Activated CD4-positive, alpha-beta T cell treated with anti-CD3 and anti-CD28 coated beads, Interleukin-2, amount 10 ng/mL, durations not matched to agents 7 days and 5 days (primary cell): ENCODE measurements at regions not wholly inside any gene's neighbourhood (a gene's known extent, or its start where the extent isn't known, plus 50 kb on each side); places are given as distances from the start of the nearest gene placed in this dataset.

ENCODE experiments used
- CTCF ChIA-PET: fragments of 350-600 bp; sonication (Branson Sonifier 250); formaldehyde crosslinking; loops from one replicate; lab custom pipeline; 2021; ENCODE audit warnings: antibody characterized with exemption; lab: Charles Lee
- POLR2A ChIA-PET: fragments of 350-600 bp; sonication (Branson Sonifier 250); formaldehyde crosslinking; loops from one replicate; lab custom pipeline; 2021; ENCODE audit warnings: antibody characterized with exemption; lab: Charles Lee
- DNase-seq: peaks from one replicate; pipeline ENCODE4 v3.0.0-alpha.2; 2020
- H3K27ac Mint-ChIP-seq: one replicate; pipeline ENCODE4 v1.8.0; 2021; ENCODE audit warnings: mild to moderate bottlenecking, moderate library complexity, mixed read lengths
- H3K27me3 Mint-ChIP-seq: one replicate; pipeline ENCODE4 v1.8.0; 2021; ENCODE audit warnings: mixed read lengths
- H3K36me3 Mint-ChIP-seq: one replicate; pipeline ENCODE4 v1.8.0; 2021; ENCODE audit warnings: low read depth, mixed read lengths
- H3K4me1 Mint-ChIP-seq: one replicate; pipeline ENCODE4 v1.8.0; 2021; ENCODE audit warnings: mixed read lengths
- H3K4me3 Mint-ChIP-seq: one replicate; pipeline ENCODE4 v1.8.0; 2021; ENCODE audit warnings: mild to moderate bottlenecking, moderate library complexity, mixed read lengths
- H3K9me3 Mint-ChIP-seq: one replicate; pipeline ENCODE4 v1.8.0; 2021; ENCODE audit warnings: mixed read lengths

GRCh38 chr3:144167634-144168033 lies 196.0 kb downstream of the DIPK2A start:
- Mint-ChIP-seq H3K9me3 (no peaks in the 10 kb centered on the region), H3K36me3 (no peaks in the 10 kb centered on the region), H3K27ac (no peak overlapping the region), H3K4me1 (no peaks in the 10 kb centered on the region), H3K27me3 (no peaks in the 10 kb centered on the region), H3K4me3 (no peak overlapping the region)
- CTCF ChIA-PET = no interaction called here
- no peak for DNase-seq
- POLR2A ChIA-PET = no interaction called here

GRCh38 chr3:144173491-144173890 lies 201.9 kb downstream of the DIPK2A start:
- H3K9me3 Mint-ChIP-seq = no peaks in the 10 kb centered on the region
- DNase-seq = no peak
- ChIA-PET POLR2A (no interaction called here), CTCF (interaction anchor here (0.6 kb wide), 1 partner anchor 422 kb away, joined by 3 read pairs; no protein-coding TSS in a partner anchor)
- no peaks in the 10 kb centered on the region for H3K36me3 Mint-ChIP-seq
- H3K4me1 Mint-ChIP-seq = no peaks in the 10 kb centered on the region
- H3K4me3 Mint-ChIP-seq = no peak overlapping the region
- no peak overlapping the region for H3K27ac Mint-ChIP-seq
- no peaks in the 10 kb centered on the region for H3K27me3 Mint-ChIP-seq

GRCh38 chr3:144175644-144176425 lies 204.2 kb downstream of the DIPK2A start:
- no peaks in the 10 kb centered on the region for H3K36me3 Mint-ChIP-seq
- DNase-seq = no peak
- H3K9me3 Mint-ChIP-seq = no peaks in the 10 kb centered on the region
- ChIA-PET POLR2A (interaction anchor here (0.7 kb wide), 1 partner anchor 80 kb away, joined by 4 read pairs; no protein-coding TSS in a partner anchor), CTCF (interaction anchor here (0.7 kb wide), 1 partner anchor 160 kb away, joined by 3 read pairs; no protein-coding TSS in a partner anchor)
- H3K4me1 Mint-ChIP-seq = no peaks in the 10 kb centered on the region
- H3K4me3 Mint-ChIP-seq = no peak overlapping the region
- no peaks in the 10 kb centered on the region for H3K27me3 Mint-ChIP-seq
- no peak overlapping the region for H3K27ac Mint-ChIP-seq

- Mint-ChIP-seq H3K27ac (no peak overlapping the region), H3K36me3 (no peaks in the 10 kb centered on the region), H3K4me3 (no peak overlapping the region), H3K27me3 (no peaks in the 10 kb centered on the region), H3K9me3 (no peaks in the 10 kb centered on the region), H3K4me1 (no peaks in the 10 kb centered on the region)
- ChIA-PET POLR2A (no interaction called here), CTCF (no interaction called here)
- DNase-seq = no peak
These were observed 206.0 kb downstream of the DIPK2A start for GRCh38 chr3:144177649-144178048.

GRCh38 chr3:144178607-144179006 lies 207.0 kb downstream of the DIPK2A start:
- Mint-ChIP-seq H3K27ac (no peak overlapping the region), H3K27me3 (no peaks in the 10 kb centered on the region), H3K4me3 (no peak overlapping the region), H3K4me1 (no peaks in the 10 kb centered on the region), H3K36me3 (no peaks in the 10 kb centered on the region), H3K9me3 (no peaks in the 10 kb centered on the region)
- no peak for DNase-seq
- CTCF ChIA-PET = no interaction called here
- POLR2A ChIA-PET = no interaction called here

- Mint-ChIP-seq H3K27ac (no peak overlapping the region), H3K4me3 (no peak overlapping the region), H3K36me3 (no peaks in the 10 kb centered on the region), H3K4me1 (no peaks in the 10 kb centered on the region), H3K9me3 (no peaks in the 10 kb centered on the region), H3K27me3 (no peaks in the 10 kb centered on the region)
- no peak for DNase-seq
- ChIA-PET POLR2A (interaction anchor here (0.6 kb wide), 1 partner anchor 152 kb away, joined by 4 read pairs; no protein-coding TSS in a partner anchor), CTCF (no interaction called here)
These were observed 209.4 kb downstream of the DIPK2A start for GRCh38 chr3:144181062-144181461.

GRCh38 chr3:144182501-144182900 lies 210.9 kb downstream of the DIPK2A start:
- H3K4me1 Mint-ChIP-seq = no peaks in the 10 kb centered on the region
- ChIA-PET POLR2A (no interaction called here), CTCF (no interaction called here)
- no peak for DNase-seq
- H3K4me3 Mint-ChIP-seq = no peak overlapping the region
- H3K9me3 Mint-ChIP-seq = no peaks in the 10 kb centered on the region
- no peaks in the 10 kb centered on the region for H3K36me3 Mint-ChIP-seq
- H3K27ac Mint-ChIP-seq = no peak overlapping the region
- no peaks in the 10 kb centered on the region for H3K27me3 Mint-ChIP-seq

GRCh38 chr3:144185276-144185675 lies 213.7 kb downstream of the DIPK2A start:
- H3K4me3 Mint-ChIP-seq = no peak overlapping the region

GRCh38 chr3:144187531-144188210 lies 216.0 kb downstream of the DIPK2A start:
- Mint-ChIP-seq H3K27me3 (peaks cover 2% of the 10 kb centered on the region), H3K27ac (no peak overlapping the region), H3K4me1 (peaks cover 7% of the 10 kb centered on the region), H3K4me3 (no peak overlapping the region), H3K36me3 (no peaks in the 10 kb centered on the region), H3K9me3 (no peaks in the 10 kb centered on the region)
- POLR2A ChIA-PET = no interaction called here
- CTCF ChIA-PET = no interaction called here
- DNase-seq = no peak

More at GRCh38 chr3:144185276-144185675, 213.7 kb downstream of the DIPK2A start:
- Mint-ChIP-seq H3K9me3 (no peaks in the 10 kb centered on the region), H3K27me3 (no peaks in the 10 kb centered on the region), H3K27ac (no peak overlapping the region), H3K36me3 (no peaks in the 10 kb centered on the region), H3K4me1 (peaks cover 7% of the 10 kb centered on the region)
- CTCF ChIA-PET = no interaction called here
- no peak for DNase-seq
- POLR2A ChIA-PET = no interaction called here

- no peak overlapping the region for H3K4me3 Mint-ChIP-seq
- no peak overlapping the region for H3K27ac Mint-ChIP-seq
- H3K36me3 Mint-ChIP-seq = no peaks in the 10 kb centered on the region
- CTCF ChIA-PET = no interaction called here
- POLR2A ChIA-PET = no interaction called here
- DNase-seq = no peak
- peaks cover 7% of the 10 kb centered on the region for H3K4me1 Mint-ChIP-seq
- peaks cover 2% of the 10 kb centered on the region for H3K27me3 Mint-ChIP-seq
- no peaks in the 10 kb centered on the region for H3K9me3 Mint-ChIP-seq
These were observed 217.4 kb downstream of the DIPK2A start for GRCh38 chr3:144189044-144189443.

GRCh38 chr3:144197116-144197515 lies 225.5 kb downstream of the DIPK2A start:
- no peak overlapping the region for H3K4me3 Mint-ChIP-seq
- peaks cover 3% of the 10 kb centered on the region for H3K9me3 Mint-ChIP-seq
- ChIA-PET CTCF (no interaction called here), POLR2A (no interaction called here)
- H3K27me3 Mint-ChIP-seq = no peaks in the 10 kb centered on the region
- DNase-seq = no peak
- no peaks in the 10 kb centered on the region for H3K4me1 Mint-ChIP-seq
- H3K36me3 Mint-ChIP-seq = no peaks in the 10 kb centered on the region
- H3K27ac Mint-ChIP-seq = no peak overlapping the region

GRCh38 chr3:144197582-144197981 lies 226.0 kb downstream of the DIPK2A start:
- POLR2A ChIA-PET = no interaction called here
- Mint-ChIP-seq H3K27me3 (no peaks in the 10 kb centered on the region), H3K4me1 (no peaks in the 10 kb centered on the region), H3K9me3 (peaks cover 3% of the 10 kb centered on the region), H3K36me3 (no peaks in the 10 kb centered on the region), H3K4me3 (no peak overlapping the region), H3K27ac (no peak overlapping the region)
- CTCF ChIA-PET = no interaction called here
- DNase-seq = no peak

- Mint-ChIP-seq H3K4me3 (no peak overlapping the region), H3K27me3 (no peaks in the 10 kb centered on the region), H3K9me3 (peaks cover under 1% of the 10 kb centered on the region), H3K27ac (no peak overlapping the region), H3K4me1 (no peaks in the 10 kb centered on the region), H3K36me3 (no peaks in the 10 kb centered on the region)
- DNase-seq = no peak
- ChIA-PET POLR2A (no interaction called here), CTCF (no interaction called here)
These were observed 228.4 kb downstream of the DIPK2A start for GRCh38 chr3:144200004-144200403.
